ENCODE measurements at regions not wholly inside any gene's neighbourhood (a gene's known extent, or its start where the extent isn't known, plus 50 kb on each side); places are given as distances from the start of the nearest gene placed in this dataset.

- no peak overlapping the region for H3K4me3 Mint-ChIP-seq (ENCODE audit: unreplicated experiment)
- no TSS peak for BruUV-seq (replicated peaks)
- TF ChIP-seq, protein P1, sequence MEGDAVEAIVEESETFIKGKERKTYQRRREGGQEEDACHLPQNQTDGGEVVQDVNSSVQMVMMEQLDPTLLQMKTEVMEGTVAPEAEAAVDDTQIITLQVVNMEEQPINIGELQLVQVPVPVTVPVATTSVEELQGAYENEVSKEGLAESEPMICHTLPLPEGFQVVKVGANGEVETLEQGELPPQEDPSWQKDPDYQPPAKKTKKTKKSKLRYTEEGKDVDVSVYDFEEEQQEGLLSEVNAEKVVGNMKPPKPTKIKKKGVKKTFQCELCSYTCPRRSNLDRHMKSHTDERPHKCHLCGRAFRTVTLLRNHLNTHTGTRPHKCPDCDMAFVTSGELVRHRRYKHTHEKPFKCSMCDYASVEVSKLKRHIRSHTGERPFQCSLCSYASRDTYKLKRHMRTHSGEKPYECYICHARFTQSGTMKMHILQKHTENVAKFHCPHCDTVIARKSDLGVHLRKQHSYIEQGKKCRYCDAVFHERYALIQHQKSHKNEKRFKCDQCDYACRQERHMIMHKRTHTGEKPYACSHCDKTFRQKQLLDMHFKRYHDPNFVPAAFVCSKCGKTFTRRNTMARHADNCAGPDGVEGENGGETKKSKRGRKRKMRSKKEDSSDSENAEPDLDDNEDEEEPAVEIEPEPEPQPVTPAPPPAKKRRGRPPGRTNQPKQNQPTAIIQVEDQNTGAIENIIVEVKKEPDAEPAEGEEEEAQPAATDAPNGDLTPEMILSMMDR (IDR thresholded peaks at IDR 0.05; ENCODE audit: insufficient read depth in 1 of 2, low read depth in 1 of 2, low read length in 1 of 2, severe bottlenecking in 1 of 2, unreplicated experiment in 1 of 2) = no peak
- POLR2A ChIA-PET = interaction anchor here (0.6 kb wide), 1 partner anchor 20 kb away, joined by 4 read pairs; no protein-coding TSS in a partner anchor
- no peak overlapping the region for H3K27ac Mint-ChIP-seq (ENCODE audit: unreplicated experiment)
- no peaks in the 10 kb centered on the region for H3K27me3 Mint-ChIP-seq (ENCODE audit: insufficient read depth, unreplicated experiment)
- no peak overlapping the region for H3K4me3 ChIP-seq (ENCODE audit: low read depth, low read length)
- no peaks in the 10 kb centered on the region for H3K9me3 Mint-ChIP-seq (ENCODE audit: unreplicated experiment)
- H3K36me3 ChIP-seq (ENCODE audit: control insufficient read depth, insufficient read depth, low read length) = no peaks in the 10 kb centered on the region
- H3K4me1 ChIP-seq = peaks cover 11% of the 10 kb centered on the region; the same call in 1 of the 2 replicates
- peaks cover 12% of the 10 kb centered on the region for H3K4me1 Mint-ChIP-seq (ENCODE audit: low read depth, unreplicated experiment)
- H3K36me3 Mint-ChIP-seq (ENCODE audit: insufficient read depth, unreplicated experiment) = no peaks in the 10 kb centered on the region
- no peaks in the 10 kb centered on the region for H3K27me3 ChIP-seq (replicated peaks; ENCODE audit: control insufficient read depth, insufficient read depth, low read length)
- H3K9me3 ChIP-seq = no peaks in the 10 kb centered on the region
- DNase-seq = no peak
- CTCF ChIA-PET = no interaction called here
- intact Hi-C loops (cut with micrococcal nuclease; ENCODE audit: unreplicated experiment) = no loop called here
Measured at GRCh38 chr6:90372885-90373284, 76.2 kb upstream of the BACH2 start.

GRCh38 chr6:90372450-90372849, 75.8 kb upstream of the BACH2 start:
- CTCF ChIA-PET = no interaction called here
- intact Hi-C loops (cut with micrococcal nuclease; ENCODE audit: unreplicated experiment) = no loop called here
- H3K27ac Mint-ChIP-seq (ENCODE audit: unreplicated experiment) = no peak overlapping the region
- TF ChIP-seq, protein P1 (IDR thresholded peaks at IDR 0.05; ENCODE audit: insufficient read depth in 1 of 2, low read depth in 1 of 2, low read length in 1 of 2, severe bottlenecking in 1 of 2, unreplicated experiment in 1 of 2) = no peak
- no peaks in the 10 kb centered on the region for H3K9me3 Mint-ChIP-seq (ENCODE audit: unreplicated experiment)
- peaks cover 12% of the 10 kb centered on the region for H3K4me1 Mint-ChIP-seq (ENCODE audit: low read depth, unreplicated experiment)
- no peak overlapping the region for H3K4me3 Mint-ChIP-seq (ENCODE audit: unreplicated experiment)
- H3K27me3 Mint-ChIP-seq (ENCODE audit: insufficient read depth, unreplicated experiment) = no peaks in the 10 kb centered on the region
- no peaks in the 10 kb centered on the region for H3K36me3 Mint-ChIP-seq (ENCODE audit: insufficient read depth, unreplicated experiment)
- H3K4me3 ChIP-seq (ENCODE audit: low read depth, low read length) = no peak overlapping the region
- DNase-seq = no peak
- POLR2A ChIA-PET = interaction anchor here (0.6 kb wide), 1 partner anchor 19 kb away, joined by 4 read pairs; no protein-coding TSS in a partner anchor
- no peaks in the 10 kb centered on the region for H3K9me3 ChIP-seq
- no peaks in the 10 kb centered on the region for H3K27me3 ChIP-seq (replicated peaks; ENCODE audit: control insufficient read depth, insufficient read depth, low read length)
- H3K36me3 ChIP-seq (ENCODE audit: control insufficient read depth, insufficient read depth, low read length) = no peaks in the 10 kb centered on the region
- BruUV-seq (replicated peaks) = no TSS peak
- peaks cover 11% of the 10 kb centered on the region; the same call in 1 of the 2 replicates for H3K4me1 ChIP-seq

DNA sequence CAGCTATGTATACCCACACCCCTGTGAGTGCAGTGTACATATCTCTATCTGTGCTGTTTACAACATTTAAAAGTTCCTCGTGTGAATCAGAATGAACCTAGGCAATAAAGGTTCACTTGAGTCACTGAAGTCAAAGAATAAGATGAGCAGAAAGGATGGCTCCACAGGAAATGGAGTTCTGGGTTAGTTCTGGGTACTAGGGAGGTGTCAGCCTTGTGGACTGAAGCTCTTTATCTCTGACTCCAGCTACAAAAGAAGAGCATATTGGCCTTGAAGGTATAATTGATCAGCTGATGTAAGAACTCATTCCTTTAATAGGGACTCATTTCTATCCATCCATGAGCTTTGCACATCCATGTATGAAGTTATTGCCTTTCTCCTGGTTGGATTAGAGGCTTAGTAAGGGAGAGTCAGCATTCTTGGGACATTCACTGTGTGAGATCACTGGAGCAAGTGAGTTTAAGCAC, 73.9 kb upstream of the BACH2 start:
- Mint-ChIP-seq H3K4me3 (ENCODE audit: unreplicated experiment) (no peak overlapping the region), H3K9me3 (ENCODE audit: unreplicated experiment) (no peaks in the 10 kb centered on the region), H3K27me3 (ENCODE audit: insufficient read depth, unreplicated experiment) (no peaks in the 10 kb centered on the region), H3K4me1 (ENCODE audit: low read depth, unreplicated experiment) (peaks cover 12% of the 10 kb centered on the region), H3K27ac (ENCODE audit: unreplicated experiment) (no peak overlapping the region), H3K36me3 (ENCODE audit: insufficient read depth, unreplicated experiment) (no peaks in the 10 kb centered on the region)
- POLR2A ChIA-PET = interaction anchor here (0.6 kb wide), 1 partner anchor 57 kb away, joined by 3 read pairs; no protein-coding TSS in a partner anchor
- Histone ChIP-seq H3K4me3 (ENCODE audit: low read depth, low read length) (no peak overlapping the region), H3K27me3 (replicated peaks; ENCODE audit: control insufficient read depth, insufficient read depth, low read length) (no peaks in the 10 kb centered on the region), H3K9me3 (no peaks in the 10 kb centered on the region), H3K4me1 (peaks cover 11% of the 10 kb centered on the region; the same call in 1 of the 2 replicates), H3K36me3 (ENCODE audit: control insufficient read depth, insufficient read depth, low read length) (no peaks in the 10 kb centered on the region)
- CTCF ChIA-PET = no interaction called here
- TF ChIP-seq, protein P1 (IDR thresholded peaks at IDR 0.05; ENCODE audit: insufficient read depth in 1 of 2, low read depth in 1 of 2, low read length in 1 of 2, severe bottlenecking in 1 of 2, unreplicated experiment in 1 of 2) = no peak
- BruUV-seq (replicated peaks) = no TSS peak
- DNase-seq = no peak
- intact Hi-C loops (cut with micrococcal nuclease; ENCODE audit: unreplicated experiment) = no loop called here

All from Caco-2 (cell line).